IMR-90 (cell line): ENCODE measurements at regions not wholly inside any gene's neighbourhood (a gene's known extent, or its start where the extent isn't known, plus 50 kb on each side); places are given as distances from the start of the nearest gene placed in this dataset.

Experiments used
- CEBPB ChIP-seq: IDR thresholded peaks from 2 replicates; pipeline ENCODE4 v1.6.1; 2012; ENCODE audit warnings: low read depth, low read length, improper control_type of control experiment
- CHD1 ChIP-seq: IDR thresholded peaks from 2 replicates; pipeline ENCODE4 v1.6.1; 2012; ENCODE audit warnings: low read depth, low read length, improper control_type of control experiment
- MAFK ChIP-seq: IDR thresholded peaks from 2 replicates; pipeline ENCODE4 v1.6.1; 2012; ENCODE audit warnings: low read depth, low read length, improper control_type of control experiment
- NFE2L2 ChIP-seq: fragments of 150-350 bp; IDR thresholded peaks from 2 replicates; pipeline ENCODE4 v1.6.1; 2016; ENCODE audit warnings: low read depth, mild to moderate bottlenecking, low read length
- POLR2A ChIP-seq: IDR thresholded peaks from 2 replicates; pipeline ENCODE4 v1.6.1; 2012; ENCODE audit warnings: mild to moderate bottlenecking, low read depth, low read length
- RAD21 ChIP-seq: IDR thresholded peaks from 2 replicates; pipeline ENCODE4 v1.6.1; 2012; ENCODE audit warnings: low read length, improper control_type of control experiment
- RCOR1 ChIP-seq: IDR thresholded peaks from 2 replicates; pipeline ENCODE4 v1.6.1; 2012; ENCODE audit warnings: mild to moderate bottlenecking, low read length, improper control_type of control experiment; ENCODE audit not compliant: insufficient replicate concordance
- SMC3 ChIP-seq: fragments of 150-350 bp; IDR thresholded peaks from 2 replicates; pipeline ENCODE4 v1.6.1; 2016; ENCODE audit warnings: low read depth, mild to moderate bottlenecking, antibody characterized with exemption, low read length, moderate library complexity
- TF ChIP-seq, protein P1 (sequence below): fragments of 150-350 bp; IDR thresholded peaks from 2 replicates; pipeline ENCODE4 v1.6.1; 2017; ENCODE audit warnings: mild to moderate bottlenecking, antibody characterized with exemption, low read length, low read depth
- TF ChIP-seq, protein P2 (sequence below): conservative IDR thresholded peaks from 2 replicates; pipeline ENCODE4 v1.5.1; 2012; ENCODE audit warnings: mild to moderate bottlenecking, low read depth, low read length, improper control_type of control experiment
- TF ChIP-seq, protein P3 (sequence below): fragments of 150-350 bp; IDR thresholded peaks from 2 replicates; pipeline ENCODE4 v1.6.1; 2016; ENCODE audit warnings: low read depth, mild to moderate bottlenecking, low read length, moderate library complexity, borderline replicate concordance

- TF ChIP-seq POLR2A = no peak
- TF ChIP-seq, protein P1, sequence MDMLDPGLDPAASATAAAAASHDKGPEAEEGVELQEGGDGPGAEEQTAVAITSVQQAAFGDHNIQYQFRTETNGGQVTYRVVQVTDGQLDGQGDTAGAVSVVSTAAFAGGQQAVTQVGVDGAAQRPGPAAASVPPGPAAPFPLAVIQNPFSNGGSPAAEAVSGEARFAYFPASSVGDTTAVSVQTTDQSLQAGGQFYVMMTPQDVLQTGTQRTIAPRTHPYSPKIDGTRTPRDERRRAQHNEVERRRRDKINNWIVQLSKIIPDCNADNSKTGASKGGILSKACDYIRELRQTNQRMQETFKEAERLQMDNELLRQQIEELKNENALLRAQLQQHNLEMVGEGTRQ = no peak
- TF ChIP-seq CHD1 = no peak
- TF ChIP-seq, protein P2, sequence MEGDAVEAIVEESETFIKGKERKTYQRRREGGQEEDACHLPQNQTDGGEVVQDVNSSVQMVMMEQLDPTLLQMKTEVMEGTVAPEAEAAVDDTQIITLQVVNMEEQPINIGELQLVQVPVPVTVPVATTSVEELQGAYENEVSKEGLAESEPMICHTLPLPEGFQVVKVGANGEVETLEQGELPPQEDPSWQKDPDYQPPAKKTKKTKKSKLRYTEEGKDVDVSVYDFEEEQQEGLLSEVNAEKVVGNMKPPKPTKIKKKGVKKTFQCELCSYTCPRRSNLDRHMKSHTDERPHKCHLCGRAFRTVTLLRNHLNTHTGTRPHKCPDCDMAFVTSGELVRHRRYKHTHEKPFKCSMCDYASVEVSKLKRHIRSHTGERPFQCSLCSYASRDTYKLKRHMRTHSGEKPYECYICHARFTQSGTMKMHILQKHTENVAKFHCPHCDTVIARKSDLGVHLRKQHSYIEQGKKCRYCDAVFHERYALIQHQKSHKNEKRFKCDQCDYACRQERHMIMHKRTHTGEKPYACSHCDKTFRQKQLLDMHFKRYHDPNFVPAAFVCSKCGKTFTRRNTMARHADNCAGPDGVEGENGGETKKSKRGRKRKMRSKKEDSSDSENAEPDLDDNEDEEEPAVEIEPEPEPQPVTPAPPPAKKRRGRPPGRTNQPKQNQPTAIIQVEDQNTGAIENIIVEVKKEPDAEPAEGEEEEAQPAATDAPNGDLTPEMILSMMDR = no peak
- TF ChIP-seq, protein P3, sequence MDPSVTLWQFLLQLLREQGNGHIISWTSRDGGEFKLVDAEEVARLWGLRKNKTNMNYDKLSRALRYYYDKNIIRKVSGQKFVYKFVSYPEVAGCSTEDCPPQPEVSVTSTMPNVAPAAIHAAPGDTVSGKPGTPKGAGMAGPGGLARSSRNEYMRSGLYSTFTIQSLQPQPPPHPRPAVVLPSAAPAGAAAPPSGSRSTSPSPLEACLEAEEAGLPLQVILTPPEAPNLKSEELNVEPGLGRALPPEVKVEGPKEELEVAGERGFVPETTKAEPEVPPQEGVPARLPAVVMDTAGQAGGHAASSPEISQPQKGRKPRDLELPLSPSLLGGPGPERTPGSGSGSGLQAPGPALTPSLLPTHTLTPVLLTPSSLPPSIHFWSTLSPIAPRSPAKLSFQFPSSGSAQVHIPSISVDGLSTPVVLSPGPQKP = no peak
- TF ChIP-seq RCOR1 = no peak
- TF ChIP-seq RAD21 = no peak
- TF ChIP-seq CEBPB = no peak
- no peak for TF ChIP-seq SMC3
- TF ChIP-seq NFE2L2 = no peak
- TF ChIP-seq MAFK = no peak
Measured at GRCh38 chr14:39581474-39581873, 149.2 kb upstream of the FBXO33 start.
